GM18505 (cell line): ENCODE measurements at regions not wholly inside any gene's neighbourhood (a gene's known extent, or its start where the extent isn't known, plus 50 kb on each side); places are given as distances from the start of the nearest gene placed in this dataset.

Experiments
- ATAC-seq: cut with Tn5 transposase; IDR thresholded peaks from one replicate; pipeline ENCODE4 v1.9.1; 2021; ENCODE audit not compliant: unreplicated experiment
- POLR2A ChIP-seq: IDR thresholded peaks from 4 replicates; pipeline ENCODE4 v1.6.1; 2011; ENCODE audit warnings: borderline replicate concordance; ENCODE audit not compliant: insufficient read depth, insufficient read length; ENCODE audit errors: extremely low read depth

GRCh38 chr2:145351864-145352425 is 832.0 kb upstream of the ZEB2 start:
- no peak for ATAC-seq
- TF ChIP-seq POLR2A: no peak

GRCh38 chr2:145350011-145350410 is 830.1 kb upstream of the ZEB2 start:
- no peak for ATAC-seq

GRCh38 chr2:145344076-145344724 is 824.3 kb upstream of the ZEB2 start:
- TF ChIP-seq POLR2A: no peak
- no peak for ATAC-seq

More at GRCh38 chr2:145350011-145350410, 830.1 kb upstream of the ZEB2 start:
- TF ChIP-seq POLR2A: no peak

GRCh38 chr2:145343287-145343686 is 823.4 kb upstream of the ZEB2 start:
- TF ChIP-seq POLR2A: no peak
- ATAC-seq: no peak

DNA sequence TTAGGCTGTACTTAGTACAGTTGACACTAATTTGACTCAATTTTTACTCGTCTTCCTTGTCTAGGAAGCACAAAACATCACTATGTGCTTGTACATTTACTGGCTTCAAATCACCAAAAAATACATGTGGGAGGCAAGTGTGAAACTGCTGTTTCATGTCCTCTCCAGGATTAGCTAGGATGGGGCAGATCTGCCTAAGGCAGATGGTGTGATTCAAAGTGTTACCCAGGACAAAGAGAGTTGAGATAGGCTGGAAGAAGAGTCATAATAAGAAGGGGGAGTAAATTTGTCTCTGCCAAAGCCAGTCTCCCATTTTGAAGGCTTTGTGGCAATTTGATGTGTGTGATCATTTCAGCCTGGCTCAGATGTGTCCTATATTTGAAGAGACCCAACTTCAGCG is 821.6 kb upstream of the ZEB2 start:
- TF ChIP-seq POLR2A: no peak
- ATAC-seq: no peak

GRCh38 chr2:145339646-145340045 is 819.7 kb upstream of the ZEB2 start:
- no peak for TF ChIP-seq POLR2A
- no peak for ATAC-seq

- no peak for TF ChIP-seq POLR2A
- no peak for ATAC-seq
Measured at GRCh38 chr2:145332210-145332898, 812.4 kb upstream of the ZEB2 start.

DNA sequence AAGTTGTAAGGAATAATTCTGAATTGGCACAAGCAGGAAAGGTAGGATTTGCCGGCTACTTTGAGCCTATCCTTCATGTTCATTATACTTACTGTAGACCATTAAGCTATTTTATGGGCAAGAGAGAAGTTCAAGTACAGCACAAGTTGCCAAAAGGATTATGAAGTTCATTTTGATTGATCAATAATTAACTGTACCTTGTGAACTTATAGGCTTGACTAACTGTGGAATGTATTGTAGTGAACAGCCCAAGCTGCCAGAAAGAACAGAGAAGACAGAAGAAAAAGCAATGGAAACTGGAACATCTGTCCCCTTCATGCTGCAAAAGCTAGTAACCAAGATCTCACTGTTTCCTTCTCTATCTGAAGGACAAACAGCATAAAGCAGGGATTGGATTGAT is 810.1 kb upstream of the ZEB2 start:
- ATAC-seq: no peak
- no peak for TF ChIP-seq POLR2A

DNA sequence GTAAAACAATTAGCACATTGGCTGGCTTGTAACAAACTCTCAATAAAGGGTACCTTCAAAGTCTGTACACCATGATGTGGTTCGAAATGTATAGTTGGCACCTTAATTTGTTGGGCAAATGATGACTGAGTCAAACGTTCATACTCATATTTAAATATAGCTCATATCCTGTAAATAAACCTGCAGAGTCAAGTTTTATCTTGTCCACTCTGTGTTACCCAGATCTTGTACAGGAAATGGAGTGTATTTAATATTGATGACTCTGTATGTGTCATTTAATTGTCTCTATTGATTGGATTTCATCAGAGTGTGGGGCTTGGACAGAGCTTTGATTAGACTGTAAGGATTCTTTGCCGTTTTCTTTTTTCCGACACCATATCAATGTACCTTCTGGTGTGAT is 805.6 kb upstream of the ZEB2 start:
- ATAC-seq: no peak
- TF ChIP-seq POLR2A: no peak

GRCh38 chr2:145324748-145325147 is 804.8 kb upstream of the ZEB2 start:
- TF ChIP-seq POLR2A: no peak
- ATAC-seq: no peak

- no peak for ATAC-seq
- no peak for TF ChIP-seq POLR2A
Measured at GRCh38 chr2:145323512-145323911, 803.6 kb upstream of the ZEB2 start.

GRCh38 chr2:145321344-145321743 is 801.4 kb upstream of the ZEB2 start:
- ATAC-seq: no peak
- no peak for TF ChIP-seq POLR2A

DNA sequence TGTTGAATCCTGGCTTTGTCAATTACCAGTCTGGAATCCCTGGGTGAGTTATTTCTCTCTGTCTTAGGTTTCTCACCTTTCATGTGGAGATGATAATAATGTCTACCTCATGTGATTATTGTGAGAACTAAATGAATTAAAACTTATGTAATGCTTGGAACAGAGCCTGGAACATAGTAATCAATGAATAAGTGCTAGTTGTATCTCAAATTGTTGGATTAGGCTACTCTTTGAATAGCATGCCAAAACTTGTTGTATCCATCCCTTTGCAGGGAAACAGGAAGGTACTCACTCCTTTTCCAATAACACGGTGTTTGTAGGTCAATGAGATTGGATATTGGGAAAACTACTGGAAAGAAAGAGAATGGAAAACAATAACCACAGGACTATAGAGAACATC is 796.6 kb upstream of the ZEB2 start:
- no peak for TF ChIP-seq POLR2A
- ATAC-seq: no peak

GRCh38 chr2:145315053-145315452 is 795.1 kb upstream of the ZEB2 start:
- ATAC-seq: no peak

More at GRCh38 chr2:145315053-145315452, 795.1 kb upstream of the ZEB2 start:
- TF ChIP-seq POLR2A: no peak
